Hepatocyte (in vitro differentiated cells): ENCODE measurements at regions not wholly inside any gene's neighbourhood (a gene's known extent, or its start where the extent isn't known, plus 50 kb on each side); places are given as distances from the start of the nearest gene placed in this dataset.

Experiments
- CTCF ChIP-seq: fragments of 200-600 bp; sonication (generic); IDR thresholded peaks from 2 replicates; pipeline ENCODE4 v1.5.1; 2016; ENCODE audit warnings: antibody characterized with exemption, mild to moderate bottlenecking; ENCODE audit not compliant: poor library complexity
- EZH2 ChIP-seq: fragments of 200-600 bp; sonication (generic); IDR thresholded peaks from 2 replicates; pipeline ENCODE4 v1.6.1; 2016; ENCODE audit warnings: antibody characterized with exemption, mild to moderate bottlenecking, borderline replicate concordance
- EZH2phosphoT487 ChIP-seq: fragments of 200-600 bp; sonication (generic); IDR thresholded peaks from one replicate; pipeline ENCODE4 v1.6.1; 2018; ENCODE audit warnings: antibody characterized with exemption, mild to moderate bottlenecking, low read depth, moderate library complexity; ENCODE audit not compliant: unreplicated experiment, severe bottlenecking

DNA sequence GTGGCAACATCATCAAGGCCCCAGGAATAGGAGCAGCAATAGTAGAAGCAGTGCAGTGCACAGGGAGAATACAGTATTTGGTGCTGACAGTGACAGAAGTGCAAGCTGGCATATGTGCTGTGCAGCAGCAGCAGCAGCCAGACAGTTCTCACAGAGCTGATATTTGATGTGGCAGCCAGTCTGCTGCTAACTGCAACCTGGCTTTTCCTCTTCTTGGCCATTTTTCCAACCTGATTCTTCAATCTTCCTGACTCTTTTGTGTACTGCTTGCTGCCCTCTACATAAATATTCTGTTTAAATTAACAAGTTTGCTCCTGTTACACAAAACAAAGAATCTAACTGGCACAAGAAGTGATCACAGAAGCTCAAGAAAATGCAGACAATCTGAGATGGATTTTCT, 102.0 kb downstream of the CASP12 start:
- TF ChIP-seq CTCF (no peak), EZH2phosphoT487 (no peak), EZH2 (no peak)
